Skin epidermis (tissue), 12 donors: ENCODE measurements at regions not wholly inside any gene's neighbourhood (a gene's known extent, or its start where the extent isn't known, plus 50 kb on each side); places are given as distances from the start of the nearest gene placed in this dataset.
"Not testable (repeated sequence)": the region's sequence is repeated elsewhere in the genome, so short reads cannot be mapped to it uniquely, and the experiment has no call there.

Experiments
- H3K27ac ChIP-seq, 21 experiments: fragments of 200-600 bp; sonication (generic) in 11 of 21; one replicate each; pipeline ENCODE4 v1.5.0; 2020; ENCODE audit warnings: mild to moderate bottlenecking in 3 of 21, inconsistent platforms in 2 of 21, moderate library complexity in 2 of 21
- H3K4me3 ChIP-seq, 7 experiments: fragments of 200-600 bp; sonication (generic) in 2 of 7; one replicate each; pipeline ENCODE4 v1.5.0; 2020; ENCODE audit warnings: inconsistent platforms in 2 of 7, mild to moderate bottlenecking in 2 of 7, moderate library complexity in 1 of 7

- Histone ChIP-seq H3K27ac (no peak overlapping the region), H3K4me3 (no peak overlapping the region)
Measured at GRCh38 chr2:242015108-242016065, 145.9 kb downstream of the RTP5 start.

GRCh38 chr2:242017086-242017485, 147.6 kb downstream of the RTP5 start:
- Histone ChIP-seq H3K4me3 (no peak overlapping the region), H3K27ac (no peak overlapping the region)

- H3K27ac ChIP-seq, H3K4me3 ChIP-seq: not testable (repeated sequence)
Measured at GRCh38 chr2:242018416-242018815, 148.9 kb downstream of the RTP5 start.

- H3K27ac ChIP-seq: no peak overlapping the region
- no peak overlapping the region for H3K4me3 ChIP-seq
Measured at GRCh38 chr2:242019344-242019743, 149.8 kb downstream of the RTP5 start.

GRCh38 chr2:242020196-242021004, 150.9 kb downstream of the RTP5 start:
- Histone ChIP-seq H3K4me3 (no peak overlapping the region), H3K27ac (no peak overlapping the region)

- H3K27ac ChIP-seq: no peak overlapping the region
- no peak overlapping the region for H3K4me3 ChIP-seq
Measured at GRCh38 chr2:242022550-242023290, 153.2 kb downstream of the RTP5 start.

GRCh38 chr2:242024751-242025355, 155.3 kb downstream of the RTP5 start:
- H3K4me3 ChIP-seq: no peak overlapping the region

GRCh38 chr2:242027676-242028450, 158.3 kb downstream of the RTP5 start:
- Histone ChIP-seq H3K4me3 (no peak overlapping the region), H3K27ac (no peak overlapping the region)

More at GRCh38 chr2:242024751-242025355, 155.3 kb downstream of the RTP5 start:
- no peak overlapping the region for H3K27ac ChIP-seq

- H3K4me3 ChIP-seq: no peak overlapping the region
- no peak overlapping the region for H3K27ac ChIP-seq
Measured at GRCh38 chr2:242029422-242030225, 160.1 kb downstream of the RTP5 start.

- no peak overlapping the region for H3K4me3 ChIP-seq
- H3K27ac ChIP-seq: no peak overlapping the region
Measured at GRCh38 chr2:242030226-242030575, 160.7 kb downstream of the RTP5 start.

- H3K4me3 ChIP-seq: no peak overlapping the region
- H3K27ac ChIP-seq: no peak overlapping the region
Measured at GRCh38 chr2:242030858-242031257, 161.3 kb downstream of the RTP5 start.

GRCh38 chr2:242031481-242032019, 162.0 kb downstream of the RTP5 start:
- Histone ChIP-seq H3K4me3 (peak overlapping the region in 1 of 7 experiments; percentile 25), H3K27ac (peak overlapping the region in 1 of 21 experiments; percentile 61)

- Histone ChIP-seq H3K27ac (no peak overlapping the region), H3K4me3 (no peak overlapping the region)
Measured at GRCh38 chr2:242032780-242033656, 163.5 kb downstream of the RTP5 start.

GRCh38 chr2:242034138-242034537, 164.6 kb downstream of the RTP5 start:
- Histone ChIP-seq H3K27ac (no peak overlapping the region), H3K4me3 (no peak overlapping the region)

- Histone ChIP-seq H3K4me3 (no peak overlapping the region), H3K27ac (no peak overlapping the region)
Measured at GRCh38 chr2:242034996-242035814, 165.7 kb downstream of the RTP5 start.
